ENCODE measurements at regions not wholly inside any gene's neighbourhood (a gene's known extent, or its start where the extent isn't known, plus 50 kb on each side); places are given as distances from the start of the nearest gene placed in this dataset.

DNA sequence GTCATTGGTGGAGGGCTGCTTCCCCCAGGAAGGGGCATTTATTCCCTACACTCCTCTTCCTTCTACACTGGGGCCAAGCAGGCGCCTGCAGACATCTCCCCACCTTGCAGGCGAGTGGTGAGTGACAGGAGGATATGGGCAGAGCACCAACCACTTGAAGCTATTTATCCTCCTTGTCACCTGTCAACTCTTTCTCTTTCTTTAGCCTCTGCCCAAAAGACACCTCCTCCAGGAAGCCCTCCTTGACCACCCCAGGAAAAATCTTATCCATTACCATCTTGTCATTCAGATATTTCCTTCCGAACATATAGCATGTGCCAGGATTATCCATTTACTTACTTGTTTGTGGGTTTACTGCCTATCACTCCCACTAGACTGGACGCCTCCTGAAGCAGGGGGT lies 362.4 kb downstream of the MN1 start:
- no peak for DNase-seq

DNA sequence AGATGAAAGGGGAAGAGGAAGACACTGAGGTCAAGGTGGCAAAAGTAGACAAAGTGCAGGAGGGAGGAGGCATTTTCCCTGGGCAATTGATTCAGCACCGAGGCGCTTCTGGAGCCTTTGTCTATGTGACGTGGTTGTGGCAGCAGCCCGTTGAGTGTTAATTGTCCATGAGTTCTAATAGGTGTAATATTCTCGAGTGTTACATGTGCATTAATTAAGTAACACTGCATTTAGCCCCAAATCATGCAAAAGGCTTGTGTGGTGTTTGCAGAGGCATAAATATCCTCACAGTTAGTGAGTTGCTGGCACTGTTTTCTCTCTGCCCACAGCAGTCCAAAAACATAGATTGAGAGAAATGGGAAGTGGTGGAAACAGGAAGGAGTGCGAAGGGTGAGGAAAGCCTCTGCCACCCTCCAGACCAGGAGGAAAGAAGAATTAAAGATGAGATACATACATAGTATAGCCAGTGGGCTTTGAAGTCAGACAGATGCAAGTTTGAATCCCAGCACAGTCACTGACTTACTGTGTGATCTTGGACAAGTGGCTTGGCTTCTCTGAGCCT lies 361.2 kb downstream of the MN1 start:
- no peak for DNase-seq

DNA sequence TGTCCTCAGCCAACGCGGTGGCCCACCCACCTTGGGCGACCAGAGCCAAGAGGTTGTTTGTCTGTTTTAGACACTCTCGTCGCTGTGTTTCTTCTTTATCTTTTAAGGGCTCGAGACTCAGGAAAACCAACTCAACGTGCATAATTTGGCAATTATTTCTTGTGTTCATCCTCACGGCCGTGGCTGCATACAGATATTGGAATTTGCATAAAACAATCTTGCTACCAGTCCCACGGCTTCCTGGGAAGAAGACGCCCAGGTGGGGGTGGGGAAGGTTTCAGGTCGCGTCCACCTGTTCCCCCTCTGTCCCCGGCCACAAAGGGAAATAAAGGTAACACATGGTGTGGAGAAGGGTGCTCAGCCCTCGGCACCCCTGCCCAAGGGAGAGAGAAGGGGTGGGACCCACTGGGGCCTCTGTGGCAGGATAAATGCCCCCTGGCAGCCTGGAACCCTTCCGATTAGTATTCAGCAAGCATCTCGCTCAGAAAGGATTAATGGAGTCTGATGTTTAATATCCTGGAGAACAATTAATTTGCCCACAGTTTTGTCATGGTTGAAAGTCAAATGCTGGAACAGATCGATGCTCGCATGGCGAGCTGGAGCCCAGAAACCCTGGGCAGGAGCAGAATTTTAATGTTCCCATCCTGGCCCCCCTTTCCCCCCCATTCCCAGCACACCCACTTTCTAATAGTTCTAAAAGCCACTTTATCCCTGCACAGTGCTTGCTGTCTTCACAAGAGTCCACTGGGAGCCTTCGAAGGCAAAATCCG lies 359.7 kb downstream of the MN1 start:
- no peak for DNase-seq

DNA sequence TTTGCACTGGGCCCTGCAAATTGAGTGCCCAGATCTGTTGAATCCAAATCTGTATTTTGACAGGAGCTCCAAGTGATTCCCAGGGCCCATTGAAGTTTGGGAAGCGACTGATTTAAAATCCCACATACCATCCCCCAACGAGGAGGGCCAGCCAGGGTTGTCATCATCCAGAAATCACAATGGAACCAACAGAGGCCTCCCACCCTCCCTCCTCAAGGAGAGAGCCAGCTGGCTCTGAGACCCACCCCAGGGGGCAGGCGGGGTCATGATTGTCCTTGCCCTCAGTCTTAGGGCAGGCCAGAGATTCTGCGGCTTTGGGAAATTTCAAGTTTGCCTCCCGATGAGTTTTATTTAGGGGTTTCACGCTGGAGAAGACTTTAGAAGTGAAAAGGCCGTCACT lies 358.2 kb downstream of the MN1 start:
- no peak for DNase-seq

DNA sequence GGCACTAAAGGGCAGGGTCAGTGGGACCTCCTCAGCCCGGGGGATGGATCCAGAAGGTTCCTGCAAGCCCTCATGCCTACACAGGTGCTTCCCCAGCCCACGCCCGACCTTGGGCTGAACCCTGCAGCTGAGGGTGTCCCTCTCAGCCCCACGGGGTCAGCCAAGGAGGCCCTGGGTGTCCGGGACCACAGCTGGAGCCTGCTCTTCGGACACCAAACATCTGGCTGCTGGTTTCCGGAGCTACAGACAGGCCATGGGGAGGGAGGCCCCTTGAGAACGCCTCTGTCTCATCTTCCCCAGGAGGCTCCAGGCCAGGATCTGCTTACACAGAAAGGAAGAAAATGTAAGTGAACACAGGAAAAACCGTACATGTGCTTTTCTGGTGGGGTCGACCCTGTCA lies 355.7 kb downstream of the MN1 start:
- DNase-seq = no peak

DNA sequence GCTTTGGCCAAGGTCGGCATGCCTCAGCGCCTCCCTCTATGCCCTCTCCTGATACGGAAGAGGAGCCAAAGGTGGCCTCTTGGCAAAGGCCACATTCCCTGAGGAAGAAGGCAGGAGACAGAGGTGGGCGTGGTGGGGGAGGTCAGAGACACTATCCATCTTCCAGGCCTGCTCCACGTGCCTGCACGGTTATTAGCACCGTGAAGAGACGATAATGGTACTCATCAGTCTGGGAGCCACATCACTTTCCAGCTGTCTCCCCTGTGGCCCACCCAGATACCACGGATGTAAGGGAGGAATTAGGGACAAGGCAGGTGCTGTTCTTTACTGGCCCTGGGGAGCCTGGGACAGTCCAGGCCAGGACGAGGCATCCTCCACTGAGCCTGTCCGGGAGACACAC lies 354.3 kb downstream of the MN1 start:
- no peak for DNase-seq

DNA sequence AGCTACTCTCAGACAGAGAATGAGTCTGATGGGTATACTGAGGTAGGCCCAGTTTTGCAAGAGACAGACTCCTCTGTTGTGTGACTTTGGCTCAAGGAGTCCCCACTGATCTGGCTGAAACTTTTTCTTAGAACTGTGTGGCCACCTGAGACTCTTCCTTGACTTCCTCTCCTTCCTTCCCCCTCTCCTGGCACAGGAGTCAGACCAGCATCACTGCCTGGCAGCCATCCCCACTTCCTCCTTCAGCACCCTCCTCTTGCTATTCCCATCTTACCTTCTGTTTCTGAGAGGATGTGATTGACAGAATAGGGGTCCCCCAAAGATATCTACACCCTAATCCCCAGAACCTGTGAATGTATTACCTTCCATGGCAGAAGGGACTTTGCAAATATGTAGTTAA lies 351.1 kb downstream of the MN1 start:
- DNase-seq = no peak

DNA sequence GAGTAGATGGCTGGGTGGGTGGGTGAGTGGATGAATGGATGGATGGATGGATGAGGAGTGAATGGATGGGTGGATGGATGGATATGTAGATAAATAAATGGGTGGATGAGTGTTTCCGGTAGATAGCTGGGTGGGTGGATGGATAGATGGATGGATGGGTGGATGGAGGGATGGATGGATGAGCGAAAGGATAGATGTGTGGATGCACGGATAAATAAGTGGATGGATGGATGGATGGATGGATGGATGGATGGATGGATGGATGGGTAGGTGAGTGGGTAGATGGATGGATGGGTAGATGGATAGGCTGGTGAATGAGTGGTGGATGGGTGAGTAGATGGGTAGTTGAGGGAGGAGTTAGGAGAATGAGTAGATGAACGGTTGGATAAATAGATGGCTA lies 349.3 kb downstream of the MN1 start:
- no peak for DNase-seq

DNA sequence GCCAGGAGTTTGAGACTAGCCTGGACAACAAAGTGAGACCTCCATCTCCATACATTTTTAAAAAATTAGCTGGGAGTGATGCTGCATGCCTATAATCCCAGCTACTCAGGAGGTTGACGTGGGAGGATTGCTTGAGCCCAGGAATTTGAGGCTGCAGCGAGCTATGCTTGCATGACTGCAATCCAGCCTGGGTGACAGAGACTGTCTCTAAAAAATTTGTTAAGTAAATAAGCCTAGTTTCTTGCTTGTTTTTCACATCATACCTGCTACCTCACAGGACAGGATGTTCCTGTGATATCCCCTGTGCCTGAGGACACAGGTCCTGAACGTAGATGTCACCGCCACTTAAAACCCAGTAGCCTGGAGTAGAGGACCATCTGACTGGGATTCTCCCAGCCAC lies 348.6 kb downstream of the MN1 start:
- DNase-seq = no peak

DNA sequence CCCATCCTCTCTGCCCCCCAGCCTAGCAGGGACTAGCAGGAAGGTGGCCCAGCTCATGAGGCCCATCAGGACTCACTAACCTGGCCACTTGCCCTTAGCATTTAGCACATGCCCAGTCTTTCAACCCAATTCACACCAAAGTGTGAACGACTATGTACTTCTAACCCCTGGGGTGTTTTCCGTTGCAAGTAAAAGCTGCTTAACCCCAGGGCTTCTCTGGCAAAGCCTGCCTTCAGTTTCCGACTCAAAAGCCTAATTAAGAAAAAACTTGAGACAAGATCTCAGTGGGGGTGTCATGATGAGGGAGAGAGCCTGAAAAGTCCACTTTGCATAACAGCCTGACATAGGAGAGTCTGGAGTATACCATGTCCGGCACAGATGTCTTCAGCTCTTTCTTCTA lies 347.8 kb downstream of the MN1 start:
- DNase-seq = no peak

DNA sequence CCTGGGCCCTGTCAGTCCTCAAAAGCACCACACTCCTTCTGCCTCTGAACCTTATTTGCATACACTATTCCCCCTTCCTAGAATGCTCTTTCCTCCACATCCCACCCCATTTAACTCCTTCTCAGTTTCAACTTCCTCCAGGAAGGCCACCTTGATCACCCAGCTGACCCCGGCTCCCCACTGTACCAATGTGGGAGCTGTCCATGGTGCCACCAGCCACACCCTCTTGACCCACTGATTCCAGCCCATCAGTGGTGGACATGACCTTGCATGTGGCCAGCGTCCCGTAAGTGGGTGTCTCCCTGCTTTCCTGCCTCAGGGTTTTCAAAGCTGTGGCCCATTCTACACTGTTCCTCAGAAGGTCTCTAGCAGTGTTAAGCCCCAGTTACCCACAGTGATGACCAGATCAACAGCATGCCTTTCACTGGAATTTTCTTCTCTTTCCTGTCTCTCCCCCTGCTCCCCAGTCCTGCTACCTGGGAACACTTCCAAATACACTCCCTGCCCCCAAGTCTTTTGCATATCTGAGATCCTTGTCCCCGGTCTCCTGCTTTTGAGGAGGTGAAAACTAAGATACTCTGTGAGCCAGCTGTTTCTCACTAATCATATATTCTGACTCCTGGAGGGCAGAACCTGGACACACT lies 346.6 kb downstream of the MN1 start:
- no peak for DNase-seq

DNA sequence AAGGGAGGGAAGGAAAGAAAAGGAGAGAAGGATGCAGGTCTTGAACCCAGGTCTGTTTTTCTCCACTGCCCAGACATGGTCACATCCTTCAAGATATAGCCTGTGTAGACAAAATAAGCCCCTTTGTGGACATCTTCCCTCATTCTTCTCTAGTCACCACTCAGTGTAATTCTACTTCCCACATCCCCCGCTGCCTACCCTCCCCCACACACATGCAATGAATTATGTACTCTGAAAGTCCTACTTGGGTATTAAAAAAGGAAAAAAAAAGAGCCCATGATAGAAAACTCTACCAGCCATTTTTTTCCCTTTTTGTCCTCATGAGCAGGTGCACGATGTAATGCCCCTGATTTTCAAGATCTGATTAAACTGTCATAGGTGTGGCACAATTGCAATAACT lies 346.0 kb downstream of the MN1 start:
- no peak for DNase-seq

DNA sequence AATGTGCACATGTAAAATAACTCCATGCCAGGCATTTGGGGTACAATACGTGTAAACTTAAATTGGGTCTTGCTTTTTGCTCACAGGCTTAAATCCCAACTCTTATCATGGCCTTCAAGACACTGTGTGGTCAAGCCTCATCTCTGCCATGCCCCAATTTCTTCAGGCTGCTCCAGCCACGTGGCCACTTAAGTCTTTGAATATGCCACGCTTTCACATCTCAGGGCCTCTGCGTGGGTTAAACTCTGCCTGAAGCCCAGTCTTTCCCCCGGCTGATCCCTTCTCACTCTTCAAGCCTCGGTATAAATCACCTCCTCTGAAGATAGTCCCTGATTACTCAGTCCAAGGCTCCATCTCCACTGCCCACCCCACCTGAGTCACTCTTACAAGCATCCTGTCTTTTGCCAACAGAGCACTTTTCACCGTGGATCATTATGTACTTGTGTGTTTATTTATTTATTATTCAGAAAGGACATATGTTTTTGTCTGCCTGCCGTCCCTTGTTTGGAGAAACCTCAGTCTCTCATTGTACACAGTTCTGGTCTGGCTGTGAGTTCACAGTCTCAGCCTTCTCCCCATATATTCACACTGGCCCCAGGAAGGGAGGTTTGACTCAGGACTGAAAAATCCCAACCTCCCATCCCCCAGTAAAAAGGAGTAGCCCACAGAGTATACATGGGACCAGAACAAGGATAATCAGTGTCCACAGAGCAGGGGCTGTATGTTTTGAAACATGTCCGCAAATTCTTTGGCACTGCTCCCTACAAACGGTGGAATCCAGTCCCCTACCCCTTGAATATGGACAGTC lies 344.7 kb downstream of the MN1 start:
- no peak for DNase-seq

DNA sequence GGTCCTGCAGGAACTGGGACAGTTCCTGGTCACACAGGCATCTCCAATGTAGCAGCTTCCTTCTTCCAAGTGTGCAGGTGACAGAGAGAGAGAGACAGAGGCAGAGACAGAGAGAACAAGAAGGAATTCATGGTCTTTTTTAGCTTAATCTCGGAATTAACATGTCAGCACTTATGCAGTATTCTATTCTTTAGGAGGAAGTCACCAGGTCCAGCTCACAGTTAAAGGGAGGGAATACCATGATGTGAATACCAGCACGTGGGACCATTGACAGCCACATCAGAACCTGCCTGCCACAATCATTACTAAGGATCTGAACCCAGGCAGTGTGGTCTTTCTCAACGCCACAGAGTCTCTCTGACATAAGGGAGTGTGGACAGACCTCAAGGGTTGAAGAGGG lies 341.6 kb downstream of the MN1 start:
- DNase-seq = no peak

DNA sequence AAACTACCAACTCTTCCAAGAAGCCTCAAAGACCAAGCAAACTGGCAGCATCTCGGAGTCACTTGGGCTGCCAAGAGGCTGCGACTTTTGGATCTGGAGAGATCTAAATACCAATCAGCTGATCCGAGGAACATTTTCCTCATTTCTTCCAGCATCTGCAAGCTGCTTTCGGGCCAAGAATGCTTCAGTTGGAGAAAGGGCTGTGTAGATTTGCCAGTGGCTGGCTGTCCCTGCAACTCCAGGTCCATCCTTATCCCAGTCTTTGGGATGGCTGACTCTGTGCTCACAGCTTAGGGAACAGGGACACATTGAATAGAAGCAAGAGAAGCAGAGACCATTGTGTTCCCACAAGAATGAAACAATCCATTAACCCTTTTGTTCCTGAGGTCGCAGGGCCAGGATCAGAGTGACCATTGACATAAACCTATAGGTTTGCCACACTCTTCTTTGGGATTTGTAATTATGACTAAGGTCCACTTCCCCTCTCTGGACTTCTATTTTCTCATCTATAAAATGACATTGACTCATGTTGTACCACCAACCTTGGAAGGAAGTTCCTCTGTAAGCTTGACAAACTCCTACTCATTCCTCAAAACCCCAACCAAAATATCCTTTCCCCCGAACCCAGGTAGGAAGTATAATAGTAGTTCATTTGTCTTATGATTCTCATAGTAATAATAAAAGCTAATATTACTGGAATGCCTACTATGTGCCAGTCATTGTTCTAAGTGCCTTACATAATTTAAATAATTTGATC lies 340.8 kb downstream of the MN1 start:
- DNase-seq = no peak

DNA sequence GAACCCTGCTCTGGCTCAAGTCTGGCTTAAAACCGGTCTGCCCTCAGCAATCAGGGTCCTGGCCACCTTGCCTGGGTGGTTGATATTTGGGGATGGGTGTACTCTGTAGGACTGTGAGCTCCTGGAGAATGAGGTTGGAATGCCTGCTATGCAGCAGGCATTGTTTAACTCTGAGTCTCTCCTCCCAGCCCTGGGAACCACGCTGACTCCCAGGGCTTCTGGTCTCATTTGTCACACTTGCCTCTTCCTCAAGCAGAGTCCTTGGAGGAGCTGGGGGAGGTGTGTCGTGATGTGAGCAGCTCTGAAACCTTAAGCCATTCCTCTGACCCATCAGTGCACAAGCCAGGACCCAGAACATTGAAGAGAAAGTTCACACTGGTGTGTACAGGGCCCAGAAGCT lies 340.1 kb downstream of the MN1 start:
- DNase-seq = no peak

DNA sequence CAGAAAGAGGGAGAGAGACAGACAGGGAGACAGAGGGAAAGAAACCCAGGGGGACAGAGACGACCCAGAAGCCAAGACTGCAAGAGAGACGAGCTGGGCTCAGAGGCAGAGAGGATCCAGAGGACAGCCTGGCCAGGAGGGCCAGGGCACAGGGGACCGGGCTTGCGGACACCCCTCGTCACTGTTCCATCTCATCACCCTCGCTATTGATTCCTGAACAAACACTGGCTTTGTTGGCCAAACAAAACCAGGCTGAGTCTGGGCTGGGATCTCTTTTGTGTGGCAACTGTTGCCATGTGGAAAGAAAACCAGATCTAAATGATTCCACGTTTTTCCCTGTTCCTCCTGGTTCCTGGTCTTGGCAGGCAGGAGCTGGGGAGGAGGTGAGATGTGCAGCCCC lies 339.4 kb downstream of the MN1 start:
- DNase-seq = no peak

DNA sequence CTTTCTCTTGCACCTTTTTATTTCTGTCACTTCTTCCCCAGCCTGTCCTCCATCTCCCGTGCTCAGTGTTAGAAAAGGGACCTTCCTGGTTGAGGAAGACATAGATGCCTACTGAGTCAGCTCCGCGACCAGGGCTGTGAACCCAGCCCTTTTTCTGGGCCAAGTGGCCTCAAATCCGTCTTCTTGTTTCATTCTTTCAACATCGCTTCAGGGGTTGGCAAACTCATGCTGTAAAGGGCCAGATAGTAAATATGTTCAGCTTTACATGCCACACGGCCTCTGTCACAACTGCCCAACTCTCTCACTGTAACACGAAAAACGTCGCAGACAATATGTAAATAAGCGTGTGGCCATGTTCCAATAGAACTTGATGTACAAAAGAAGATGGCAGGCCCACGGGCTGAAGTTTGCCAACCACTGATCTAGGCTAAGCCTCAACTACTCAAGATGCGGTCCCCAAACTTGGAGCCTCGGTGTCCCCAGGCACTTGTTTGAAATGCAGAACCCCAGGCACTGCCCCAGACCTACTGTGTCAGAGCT lies 338.4 kb downstream of the MN1 start:
- DNase-seq = no peak

DNA sequence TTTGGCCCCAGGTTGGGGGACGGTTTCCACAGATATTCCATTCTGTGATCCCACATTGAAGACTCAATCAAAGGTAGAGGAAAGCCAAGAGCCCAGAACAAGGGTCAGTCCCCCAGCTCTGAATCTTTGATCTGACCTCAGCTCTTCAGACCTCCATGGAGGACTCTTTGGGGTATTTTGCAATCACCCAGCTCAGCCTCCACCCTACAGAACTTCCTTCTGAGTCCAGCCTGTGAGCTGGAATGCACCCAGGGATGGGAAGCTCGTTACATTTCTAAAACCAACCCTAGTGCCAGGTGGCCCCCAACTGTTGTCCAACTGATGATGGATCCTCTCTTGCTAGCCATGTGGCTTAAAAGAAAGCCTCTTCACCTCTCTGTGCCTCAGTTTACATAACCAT lies 335.3 kb downstream of the MN1 start:
- no peak for DNase-seq

DNA sequence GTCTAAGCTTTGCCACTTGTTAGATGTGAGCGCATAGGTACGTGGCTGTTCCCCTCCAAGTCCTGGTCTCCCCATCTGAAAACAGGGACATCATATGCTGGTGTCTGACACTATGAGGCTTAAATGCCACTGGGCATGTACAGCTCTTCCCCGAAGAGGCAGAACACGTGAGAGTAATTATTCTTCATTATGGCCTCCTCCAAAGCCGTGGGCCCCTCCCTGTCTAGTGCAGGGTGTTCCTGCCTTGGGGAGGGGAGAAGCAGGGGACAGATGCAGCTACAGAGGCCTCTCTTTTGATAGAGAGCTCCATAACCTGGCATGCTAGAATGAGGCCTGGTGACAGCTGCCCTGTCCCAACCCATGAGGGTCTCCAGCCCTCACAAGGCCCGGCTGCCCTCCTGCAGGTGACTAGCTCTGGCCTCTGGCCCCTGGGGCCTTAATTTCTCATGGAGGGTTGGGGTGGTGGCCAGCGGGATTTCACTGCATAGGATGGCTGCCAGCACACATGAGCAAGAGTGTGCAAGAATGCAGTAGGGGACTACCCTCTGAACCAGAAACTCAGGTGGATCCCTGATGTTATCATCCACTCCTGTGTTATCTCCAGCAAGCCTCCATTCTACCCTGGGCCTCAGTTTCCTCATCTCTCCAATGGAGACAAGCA lies 334.6 kb downstream of the MN1 start:
- DNase-seq = no peak

DNA sequence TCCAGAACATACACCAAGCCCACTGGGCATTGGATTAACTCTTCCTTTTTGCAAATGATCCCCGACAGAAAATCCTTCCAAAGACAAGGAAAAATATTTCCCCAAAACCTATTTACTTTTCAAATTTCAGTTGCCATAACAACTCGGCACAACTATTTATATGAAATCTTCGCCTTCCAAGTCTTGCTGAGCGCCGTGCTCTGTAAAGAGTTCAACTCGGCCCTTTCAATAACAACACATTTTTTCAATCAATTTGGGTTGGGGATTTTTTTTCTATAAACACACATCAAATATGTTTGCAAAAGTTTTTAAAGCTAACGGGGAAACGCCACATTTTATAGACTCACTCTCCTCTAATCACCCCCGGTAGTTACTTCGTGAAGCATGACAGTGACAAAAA lies 333.8 kb downstream of the MN1 start:
- DNase-seq = no peak

DNA sequence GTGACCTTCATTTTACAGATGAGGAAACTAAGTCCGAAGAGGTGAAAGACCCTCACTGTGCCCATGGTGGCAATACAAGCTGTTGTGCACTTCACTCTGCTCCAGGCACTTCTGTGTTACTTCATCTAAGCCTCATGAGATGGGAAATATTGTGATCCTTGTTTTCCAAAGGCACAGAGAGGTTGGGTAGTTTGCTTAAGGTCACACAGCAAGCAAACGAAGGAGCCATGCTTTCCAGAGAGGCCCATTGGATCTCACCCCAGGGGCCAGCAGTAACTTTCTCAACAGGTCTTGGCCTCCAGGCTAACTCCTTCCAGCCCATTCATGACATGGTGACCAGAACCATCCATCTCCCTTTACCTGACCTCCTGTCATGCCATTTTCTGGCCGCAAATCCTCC lies 332.8 kb downstream of the MN1 start:
- no peak for DNase-seq

Measured in activated naive CD4-positive, alpha-beta T cell treated with Interleukin-2 at 50 U/mL for 16 hours (primary cell).